Activated CD8-positive, alpha-beta memory T cell treated with anti-CD3 and anti-CD28 coated beads for 36 hours (primary cell): ENCODE measurements at regions not wholly inside any gene's neighbourhood (a gene's known extent, or its start where the extent isn't known, plus 50 kb on each side); places are given as distances from the start of the nearest gene placed in this dataset.
"Not testable (repeated sequence)": the region's sequence is repeated elsewhere in the genome, so short reads cannot be mapped to it uniquely, and the experiment has no call there.

Experiments
- CTCF ChIA-PET: fragments of 350-600 bp; sonication (Branson Sonifier 250); formaldehyde crosslinking; loops from one replicate; lab custom pipeline; 2021; ENCODE audit warnings: antibody characterized with exemption; lab: Charles Lee
- POLR2A ChIA-PET: fragments of 350-600 bp; sonication (Branson Sonifier 250); formaldehyde crosslinking; loops from one replicate; lab custom pipeline; 2021; ENCODE audit warnings: antibody characterized with exemption; lab: Charles Lee

DNA sequence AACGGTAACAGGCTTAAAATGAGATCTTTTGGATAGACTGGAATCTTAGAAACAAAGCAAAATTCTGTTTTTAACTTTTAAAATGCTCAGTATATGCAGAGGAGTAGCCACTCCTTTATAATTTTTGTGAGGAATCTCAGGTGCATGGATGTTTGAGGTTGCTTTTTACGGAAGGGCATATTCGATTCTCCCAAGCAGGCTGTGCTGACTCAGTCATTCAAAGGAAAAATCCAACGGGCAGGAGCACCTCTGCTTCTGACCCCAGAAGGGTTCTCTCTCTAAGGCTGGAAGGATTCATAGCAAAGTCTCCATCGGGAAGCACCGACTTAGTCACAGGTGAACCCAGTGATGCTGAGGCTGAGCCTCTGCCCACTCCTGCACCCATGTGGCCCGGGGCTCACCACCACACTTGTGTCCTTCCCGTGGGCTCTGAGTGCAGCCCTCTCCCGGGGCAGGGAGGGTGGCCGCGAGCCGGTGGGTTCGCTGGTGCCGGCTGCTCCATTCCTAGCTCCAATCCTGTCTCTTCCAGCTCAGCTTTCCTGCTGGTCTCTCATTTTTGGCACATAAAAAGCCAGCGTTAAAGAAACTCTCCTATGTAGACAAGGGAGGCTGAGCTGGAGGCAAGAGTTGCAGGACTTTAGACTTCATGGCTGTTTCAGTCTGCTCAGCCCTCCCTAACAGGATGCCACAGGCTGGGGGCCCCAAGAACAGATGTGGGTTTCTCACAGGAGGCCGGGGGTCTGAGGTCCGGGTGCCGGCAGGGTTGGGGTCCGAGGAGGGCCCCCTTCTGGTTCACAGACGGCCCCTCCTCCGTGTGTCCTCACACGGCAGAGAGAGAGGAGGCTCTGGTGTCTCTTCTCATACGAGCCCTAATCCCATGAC lies 135.6 kb upstream of the LPCAT1 start:
- ChIA-PET CTCF (no interaction called here), POLR2A (no interaction called here)

DNA sequence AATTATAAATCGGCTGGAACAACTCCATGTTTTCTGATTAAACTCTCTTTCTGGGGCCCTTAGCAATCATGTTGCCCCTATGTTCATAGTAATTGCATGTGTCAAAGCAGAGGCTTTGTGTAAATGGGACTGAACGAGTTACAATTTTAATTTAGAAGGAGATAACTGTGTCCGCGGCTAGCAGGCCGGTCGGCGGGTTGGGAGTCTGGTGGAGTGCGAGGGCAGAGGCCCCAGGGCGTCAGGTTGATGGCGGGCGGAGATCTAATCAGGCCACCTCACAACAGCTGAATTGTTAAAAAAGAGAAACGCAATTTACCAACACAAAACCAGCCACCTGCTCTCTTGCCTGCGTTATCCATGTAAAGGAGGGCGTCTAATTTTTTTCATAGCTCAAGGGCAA lies 134.9 kb upstream of the LPCAT1 start:
- POLR2A ChIA-PET = no interaction called here
- CTCF ChIA-PET = no interaction called here

- CTCF ChIA-PET = no interaction called here
Observed at GRCh38 chr5:1657161-1657741, 133.5 kb upstream of the LPCAT1 start.

DNA sequence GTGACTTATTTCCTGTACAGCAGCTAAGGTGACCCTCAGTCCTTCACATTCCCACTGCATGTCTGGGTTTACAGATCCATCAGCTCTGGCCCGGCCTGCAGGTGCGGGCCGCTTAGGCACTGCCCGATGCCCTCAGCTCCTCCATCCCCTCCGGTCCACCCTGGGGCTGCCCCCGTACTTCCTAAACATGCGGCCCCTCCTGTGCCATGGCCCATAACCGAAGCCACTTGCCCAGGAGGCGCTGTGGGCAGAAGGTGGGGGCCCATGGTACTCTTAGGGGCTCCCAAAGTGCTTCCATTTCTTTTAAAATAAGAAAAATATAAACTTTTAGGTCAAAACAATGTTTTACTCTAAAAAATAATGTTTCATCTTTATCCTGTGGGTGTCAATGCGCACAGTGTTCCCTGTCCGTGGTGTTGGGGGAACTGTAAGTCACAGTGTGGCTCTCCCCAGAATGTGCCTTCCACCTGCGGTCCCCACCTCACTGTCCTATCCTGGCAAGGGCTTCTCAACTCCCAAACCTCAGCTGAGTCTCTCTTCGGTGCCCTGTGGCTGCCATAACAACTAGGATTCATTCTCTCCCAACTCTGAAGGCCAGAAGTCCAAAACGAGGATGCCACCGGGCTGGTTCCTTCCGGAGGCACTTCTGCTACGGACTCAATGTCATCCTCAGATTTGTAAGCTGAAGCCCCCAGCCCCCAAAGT lies 132.7 kb upstream of the LPCAT1 start:
- ChIA-PET CTCF (no interaction called here), POLR2A (no interaction called here)

More at GRCh38 chr5:1657161-1657741, 133.5 kb upstream of the LPCAT1 start:
- POLR2A ChIA-PET = no interaction called here

DNA sequence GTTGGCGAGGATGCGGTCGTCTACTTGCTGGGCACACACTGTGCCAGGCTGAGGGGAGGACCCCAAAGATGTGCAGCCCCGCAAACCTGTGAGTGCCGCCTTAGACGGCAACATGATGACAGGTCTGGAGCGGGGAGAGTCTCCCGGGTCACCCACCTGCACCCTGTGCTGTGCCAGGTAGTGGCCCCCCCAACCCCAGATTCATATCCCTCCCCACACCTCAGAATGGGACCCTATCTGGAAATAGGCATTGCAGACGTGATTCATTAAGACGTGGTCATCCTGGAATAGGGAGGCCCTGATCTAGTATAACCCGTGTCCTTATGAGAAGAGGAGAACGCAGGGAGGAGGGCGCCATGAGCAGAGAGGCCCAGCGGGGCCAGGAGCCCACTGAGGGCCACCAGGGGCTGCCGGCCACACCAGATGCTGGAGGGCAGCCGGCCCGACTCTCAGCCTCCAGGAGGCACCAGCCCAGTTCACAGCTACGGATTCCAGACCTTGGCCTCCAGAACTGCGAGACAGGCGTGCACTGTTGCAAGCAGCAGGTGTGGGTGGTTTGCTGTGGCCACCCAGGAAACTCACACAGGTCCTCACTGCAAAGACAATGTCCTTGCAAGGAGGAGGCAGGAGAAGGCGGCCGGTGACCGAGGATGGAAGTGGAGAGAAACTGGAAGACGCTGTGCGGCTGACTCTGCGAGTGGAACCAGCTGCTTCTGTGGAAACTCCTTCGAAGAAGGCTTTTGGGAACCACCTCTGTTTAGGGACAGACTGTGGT lies 131.9 kb upstream of the LPCAT1 start:
- CTCF ChIA-PET = no interaction called here
- POLR2A ChIA-PET = no interaction called here

DNA sequence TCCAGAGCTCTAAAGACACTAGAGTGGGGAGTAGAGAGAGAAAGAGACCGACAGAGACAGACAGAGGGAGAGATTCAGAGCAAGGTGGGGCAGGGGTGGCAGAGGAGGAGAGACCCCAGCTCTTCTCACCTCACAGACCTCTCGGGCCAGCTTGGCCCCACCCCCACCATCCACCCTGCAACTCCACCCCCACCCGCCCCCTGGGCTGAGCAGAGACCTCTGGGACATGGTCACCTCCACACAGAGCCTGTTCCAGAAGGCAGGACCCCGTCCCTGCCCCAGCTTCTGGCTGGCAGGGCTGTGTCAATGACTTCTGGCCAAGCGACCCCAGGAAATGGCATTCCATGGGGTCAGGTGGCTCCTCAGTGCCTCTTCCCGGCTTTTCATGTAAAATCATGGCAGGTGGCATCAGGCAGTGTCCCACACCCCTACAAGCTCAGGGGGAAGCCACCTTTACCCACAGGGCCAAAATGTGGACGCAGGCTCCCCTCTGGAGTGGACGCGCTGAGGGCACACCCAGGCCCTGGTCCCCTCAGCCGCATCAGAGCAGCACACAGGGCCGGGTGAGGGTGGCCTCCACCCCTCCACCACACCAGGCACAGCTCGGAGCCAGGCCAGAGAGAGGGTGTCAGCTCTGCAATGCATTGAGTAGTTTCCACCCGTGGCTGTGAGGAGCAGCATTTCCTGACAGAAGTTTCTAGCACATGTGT lies 131.2 kb upstream of the LPCAT1 start:
- CTCF ChIA-PET = interaction anchor here (0.8 kb wide), 1 partner anchor 10 kb away, joined by 3 read pairs; no protein-coding TSS in a partner anchor
- POLR2A ChIA-PET = no interaction called here

DNA sequence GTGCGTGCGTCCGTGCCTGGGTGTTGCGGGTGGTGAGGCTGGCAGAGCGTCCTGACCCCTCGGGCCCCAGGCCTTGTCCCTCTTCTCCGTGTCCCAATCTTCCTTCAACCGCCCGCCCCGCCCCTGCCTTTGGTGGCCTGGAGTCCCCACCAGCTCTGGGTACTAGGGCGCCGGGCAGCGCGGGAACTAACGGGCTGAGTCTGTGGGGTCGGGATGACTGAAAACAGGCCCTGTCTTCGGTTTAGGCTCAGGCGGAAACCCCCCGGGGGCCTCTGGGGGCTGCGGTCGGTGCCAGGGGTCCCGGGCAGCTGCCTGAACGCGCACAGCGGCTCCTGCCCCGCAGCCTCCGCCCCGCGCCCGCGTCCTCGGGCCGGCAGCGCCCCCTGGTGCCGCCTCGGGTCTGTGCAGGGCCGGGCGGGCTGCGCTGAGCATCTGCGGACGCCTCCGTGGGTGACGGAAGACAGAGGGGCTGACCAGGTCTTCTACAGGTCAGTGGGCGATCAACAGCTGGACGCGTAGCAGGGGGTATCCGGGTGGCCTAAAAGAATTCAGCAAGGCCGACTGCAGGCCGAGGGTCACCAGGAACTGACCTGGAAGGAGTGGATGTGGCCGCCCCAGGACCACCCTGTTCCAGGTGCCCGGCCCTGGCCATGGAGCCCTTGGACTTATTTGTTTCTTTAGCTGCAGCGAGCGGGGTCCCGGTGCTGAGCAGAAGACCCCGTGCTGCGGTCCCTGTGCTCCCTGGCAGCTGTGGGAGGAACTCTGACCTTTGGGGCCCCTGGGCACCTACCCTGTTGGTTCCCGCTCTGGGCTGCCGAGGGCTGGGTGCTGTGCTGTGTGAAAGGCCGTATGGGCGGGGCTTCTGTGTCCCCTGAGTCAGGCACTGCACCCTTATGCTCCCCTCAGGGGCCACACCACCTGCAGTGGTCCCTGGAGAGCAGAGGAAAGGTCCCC lies 130.2 kb upstream of the LPCAT1 start:
- ChIA-PET POLR2A (interaction anchor here (0.6 kb wide), 1 partner anchor 159 kb away, joined by 8 read pairs; no protein-coding TSS in a partner anchor), CTCF (interaction anchor here (0.8 kb wide), 1 partner anchor 9 kb away, joined by 3 read pairs; no protein-coding TSS in a partner anchor)

- ChIA-PET POLR2A (no interaction called here), CTCF (interaction anchor here (0.9 kb wide), 1 partner anchor 8 kb away, joined by 5 read pairs; no protein-coding TSS in a partner anchor)
Observed at GRCh38 chr5:1652873-1653697, 129.3 kb upstream of the LPCAT1 start.

DNA sequence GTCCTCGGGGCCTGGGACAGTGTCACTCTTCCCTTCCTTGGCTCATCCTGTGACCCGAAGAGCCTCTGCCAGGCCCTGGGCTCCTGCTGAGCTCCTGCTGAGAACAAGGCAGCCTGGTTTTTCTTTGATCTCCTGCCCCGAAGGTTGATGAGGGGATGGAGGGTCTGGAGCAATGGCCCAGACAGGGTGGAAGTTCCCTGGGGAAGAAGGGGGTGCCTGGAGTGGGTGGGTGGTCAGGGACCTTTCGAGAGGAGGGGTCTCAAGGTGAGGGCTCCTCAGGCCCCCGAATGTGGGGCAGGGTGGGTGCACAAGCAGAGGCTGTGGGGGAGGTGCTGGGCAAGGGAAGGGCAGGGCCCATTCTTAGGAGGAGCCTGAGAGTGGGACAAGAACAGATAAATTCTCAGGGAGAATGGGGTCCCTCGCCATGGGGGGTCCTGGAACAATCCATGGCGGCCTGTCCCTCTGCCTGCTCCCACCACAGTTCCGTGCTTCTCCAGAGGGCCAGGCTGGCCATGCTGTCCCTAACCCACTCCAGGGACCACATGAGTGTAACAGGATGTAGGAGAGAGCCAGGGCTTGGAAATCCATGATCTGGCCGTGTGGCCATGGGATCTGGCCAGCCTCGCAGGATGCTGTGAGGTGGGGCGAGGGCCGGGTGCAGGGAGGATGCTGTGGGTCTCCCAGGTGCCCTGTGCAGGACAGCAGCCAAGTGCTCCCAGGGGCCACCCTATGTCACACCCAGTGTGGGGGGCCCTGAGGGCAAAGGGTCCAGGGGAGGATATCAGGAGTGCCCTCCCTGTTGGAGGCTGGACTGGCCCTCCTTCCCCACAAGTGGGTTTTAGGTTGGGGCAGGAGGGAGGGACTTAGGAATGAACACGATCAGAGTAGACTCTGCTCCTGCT lies 128.5 kb upstream of the LPCAT1 start:
- POLR2A ChIA-PET = no interaction called here
- CTCF ChIA-PET = interaction anchor here (0.9 kb wide), 1 partner anchor 7 kb away, joined by 5 read pairs; no protein-coding TSS in a partner anchor

DNA sequence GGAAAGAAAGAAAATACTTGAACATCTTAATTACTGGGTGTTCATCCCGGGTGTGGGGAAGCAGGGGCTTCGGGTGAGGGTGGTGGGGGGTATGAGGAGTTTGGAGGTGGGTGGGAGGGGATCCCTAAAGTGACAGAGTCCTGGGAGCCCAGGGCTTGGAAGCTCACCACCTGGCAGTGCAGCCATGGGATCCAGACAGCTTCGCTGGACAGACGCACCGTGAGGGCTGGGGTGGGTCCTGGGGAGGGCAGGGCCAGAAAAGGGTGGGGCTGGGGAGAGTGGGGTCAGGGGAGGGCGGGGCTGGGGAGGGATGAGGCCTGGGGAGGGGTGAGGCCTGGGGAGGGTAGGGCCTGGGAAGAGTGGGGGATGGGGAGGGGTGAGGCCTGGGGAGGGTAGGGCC lies 127.5 kb upstream of the LPCAT1 start:
- ChIA-PET CTCF (no interaction called here), POLR2A (no interaction called here)

GRCh38 chr5:1649554-1649953 lies 125.8 kb upstream of the LPCAT1 start:
- CTCF ChIA-PET = interaction anchor here (0.7 kb wide), 1 partner anchor 268 kb away, joined by 3 read pairs; no protein-coding TSS in a partner anchor
- POLR2A ChIA-PET = no interaction called here

GRCh38 chr5:1648806-1649205 lies 125.0 kb upstream of the LPCAT1 start:
- CTCF ChIA-PET = no interaction called here

GRCh38 chr5:1647580-1647979 lies 123.8 kb upstream of the LPCAT1 start:
- POLR2A ChIA-PET = no interaction called here
- CTCF ChIA-PET = no interaction called here

More at GRCh38 chr5:1648806-1649205, 125.0 kb upstream of the LPCAT1 start:
- POLR2A ChIA-PET = no interaction called here

DNA sequence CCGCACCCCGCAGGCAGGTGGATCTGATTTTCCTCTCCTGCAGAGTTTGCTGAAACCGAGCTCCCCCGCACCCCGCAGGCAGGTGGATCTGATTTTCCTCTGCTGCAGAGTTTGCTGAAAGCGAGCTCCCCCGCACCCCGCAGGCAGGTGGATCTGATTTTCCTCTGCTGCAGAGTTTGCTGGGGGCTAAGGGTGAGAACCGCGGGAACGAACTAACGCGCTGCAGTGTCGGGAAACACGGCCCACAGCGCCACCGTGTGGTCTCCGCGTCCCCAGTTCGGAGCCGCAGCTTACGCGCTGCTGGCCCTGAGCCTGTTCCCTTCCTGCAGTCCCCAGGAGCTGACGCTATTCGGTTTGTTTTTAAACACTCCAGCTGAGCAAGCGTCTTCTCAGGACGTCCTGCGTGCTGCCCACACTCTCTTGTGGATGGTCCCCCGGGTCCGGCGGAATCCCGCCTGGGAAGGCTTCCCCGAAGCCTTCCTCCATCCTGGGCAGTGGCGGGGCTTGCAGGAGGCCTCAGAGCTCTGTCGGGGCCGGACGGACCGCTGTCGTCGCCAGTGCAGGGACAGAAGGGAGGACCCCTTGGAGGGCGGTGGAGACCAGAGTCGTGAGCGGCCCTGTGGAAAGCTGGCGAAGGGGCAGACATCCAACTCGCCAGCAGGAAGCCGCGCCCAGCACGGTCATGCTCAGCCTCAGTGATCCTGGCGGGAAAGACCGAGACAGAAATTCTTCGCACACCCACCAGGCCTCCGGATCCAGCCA lies 121.2 kb upstream of the LPCAT1 start:
- POLR2A ChIA-PET = no interaction called here
- CTCF ChIA-PET = interaction anchor here (0.7 to 1.8 kb wide), 18 partner anchors 8 to 480 kb away, joined by 3 to 15 read pairs (median 4); partner anchors contain the start of gene NDUFS6

GRCh38 chr5:1644393-1644809 lies 120.6 kb upstream of the LPCAT1 start:
- CTCF ChIA-PET = interaction anchor here (0.6 to 1.8 kb wide), 17 partner anchors 9 to 480 kb away, joined by 3 to 15 read pairs (median 4); partner anchors contain the start of gene NDUFS6
- POLR2A ChIA-PET = not testable (repeated sequence)
